NCI-H2196 (cell line): ENCODE measurements at regions not wholly inside any gene's neighbourhood (a gene's known extent, or its start where the extent isn't known, plus 50 kb on each side); places are given as distances from the start of the nearest gene placed in this dataset.

Source experiments
- DNase-seq: peaks from one replicate; lab custom pipeline; 2025; ENCODE audit not compliant: unreplicated experiment; lab: John Stamatoyannopoulos, UW

- DNase-seq: no peak
Measured at GRCh38 chr10:128418819-128419218, 292.6 kb upstream of the MKI67 start.

- DNase-seq: no peak
Measured at GRCh38 chr10:128419466-128420019, 293.3 kb upstream of the MKI67 start.

- no peak for DNase-seq
Measured at GRCh38 chr10:128420623-128421022, 294.4 kb upstream of the MKI67 start.

- DNase-seq: no peak
Measured at GRCh38 chr10:128421371-128422160, 295.3 kb upstream of the MKI67 start.

GRCh38 chr10:128422190-128422589, 296.0 kb upstream of the MKI67 start:
- DNase-seq: no peak

- DNase-seq: no peak
Measured at GRCh38 chr10:128422999-128423398, 296.8 kb upstream of the MKI67 start.

- DNase-seq: no peak
Measured at GRCh38 chr10:128429321-128429720, 303.1 kb upstream of the MKI67 start.

GRCh38 chr10:128429835-128430513, 303.8 kb upstream of the MKI67 start:
- DNase-seq: no peak

GRCh38 chr10:128431083-128431482, 304.9 kb upstream of the MKI67 start:
- DNase-seq: no peak

GRCh38 chr10:128431506-128431905, 305.3 kb upstream of the MKI67 start:
- no peak for DNase-seq

GRCh38 chr10:128432011-128432410, 305.8 kb upstream of the MKI67 start:
- DNase-seq: no peak

- DNase-seq: no peak
Measured at GRCh38 chr10:128432423-128432822, 306.2 kb upstream of the MKI67 start.

GRCh38 chr10:128435811-128436210, 309.6 kb upstream of the MKI67 start:
- no peak for DNase-seq

- DNase-seq: no peak
Measured at GRCh38 chr10:128437786-128438345, 311.6 kb upstream of the MKI67 start.

- DNase-seq: no peak
Measured at GRCh38 chr10:128438417-128439063, 312.3 kb upstream of the MKI67 start.

- DNase-seq: no peak
Measured at GRCh38 chr10:128440513-128441160, 314.4 kb upstream of the MKI67 start.

GRCh38 chr10:128443925-128444518, 317.8 kb upstream of the MKI67 start:
- no peak for DNase-seq

GRCh38 chr10:128448796-128449195, 322.6 kb upstream of the MKI67 start:
- no peak for DNase-seq

GRCh38 chr10:128451879-128452278, 325.7 kb upstream of the MKI67 start:
- DNase-seq: no peak

- DNase-seq: no peak
Measured at GRCh38 chr10:128456271-128456670, 330.0 kb upstream of the MKI67 start.

- DNase-seq: no peak
Measured at GRCh38 chr10:128457136-128457535, 330.9 kb upstream of the MKI67 start.
